ENCODE measurements at regions not wholly inside any gene's neighbourhood (a gene's known extent, or its start where the extent isn't known, plus 50 kb on each side); places are given as distances from the start of the nearest gene placed in this dataset.
A peak's percentile ranks its signal among the peaks of the same experiment; 100 is the strongest.

GRCh38 chr1:184900507-184900906, 73.8 kb downstream of the NIBAN1 start:
- Mint-ChIP-seq H3K4me1 (peaks cover 4% of the 10 kb centered on the region), H3K27ac (no peak overlapping the region), H3K4me3 (no peak overlapping the region), H3K9me3 (peaks cover 3% of the 10 kb centered on the region), H3K27me3 (peaks cover 5% of the 10 kb centered on the region), H3K36me3 (peaks cover 22% of the 10 kb centered on the region)
- POLR2A ChIA-PET = no interaction called here
- DNase-seq (no peak), ATAC-seq (ENCODE audit: low read depth) (no peak)

GRCh38 chr1:184896000-184896399, 78.3 kb downstream of the NIBAN1 start:
- Mint-ChIP-seq H3K4me1 (peaks cover 5% of the 10 kb centered on the region), H3K9me3 (peaks cover 1% of the 10 kb centered on the region), H3K36me3 (peaks cover 25% of the 10 kb centered on the region), H3K4me3 (no peak overlapping the region), H3K27me3 (peaks cover 3% of the 10 kb centered on the region), H3K27ac (no peak overlapping the region)
- no peak for DNase-seq
- ATAC-seq (ENCODE audit: low read depth) = no peak
- POLR2A ChIA-PET = no interaction called here

DNA sequence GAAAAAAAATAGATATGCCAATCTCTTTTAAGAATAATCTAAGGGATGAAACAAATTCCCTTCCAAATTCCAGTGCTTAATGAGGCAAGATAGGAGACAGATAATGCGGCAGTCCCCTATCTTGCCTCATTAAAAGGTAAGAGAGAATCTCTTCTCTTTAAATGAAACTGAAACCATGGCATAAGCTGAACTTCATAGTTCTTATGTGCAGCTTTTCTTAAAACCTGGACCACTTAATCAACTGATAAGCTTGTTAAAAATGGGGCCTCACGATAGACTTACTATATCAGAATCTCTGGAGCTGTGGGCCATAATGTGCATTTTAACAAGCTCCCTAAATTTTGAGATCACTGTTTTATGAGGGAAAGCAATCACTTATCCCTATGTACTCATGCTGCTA, 79.2 kb downstream of the NIBAN1 start:
- peaks cover 24% of the 10 kb centered on the region for H3K36me3 Mint-ChIP-seq
- H3K4me3 Mint-ChIP-seq = no peak overlapping the region
- H3K27me3 Mint-ChIP-seq = no peaks in the 10 kb centered on the region
- peaks cover 11% of the 10 kb centered on the region for H3K4me1 Mint-ChIP-seq
- no peak for ATAC-seq (ENCODE audit: low read depth)
- DNase-seq = no peak
- POLR2A ChIA-PET = no interaction called here
- no peak overlapping the region for H3K27ac Mint-ChIP-seq
- H3K9me3 Mint-ChIP-seq = peaks cover 1% of the 10 kb centered on the region

DNA sequence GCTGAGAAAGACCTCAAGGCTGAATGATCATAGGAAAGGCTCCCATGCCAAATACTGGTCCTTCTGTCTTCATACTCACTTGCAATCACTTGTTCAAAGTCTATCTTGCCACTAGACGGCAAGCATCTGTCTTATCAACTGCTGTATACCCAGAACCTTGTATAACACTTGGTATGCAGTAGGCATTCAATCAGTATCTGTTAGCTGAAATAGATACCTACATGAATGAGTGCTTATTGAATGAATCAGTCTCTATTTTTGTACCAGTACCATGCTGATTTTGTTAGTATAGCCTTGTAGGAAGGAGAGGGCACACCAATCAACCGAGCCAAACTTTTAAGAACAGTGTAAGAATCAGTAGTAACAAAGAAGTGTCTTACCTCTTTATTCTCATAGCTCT, 80.6 kb downstream of the NIBAN1 start:
- Mint-ChIP-seq H3K9me3 (peaks cover 1% of the 10 kb centered on the region), H3K27me3 (no peaks in the 10 kb centered on the region), H3K36me3 (peaks cover 20% of the 10 kb centered on the region), H3K4me3 (no peak overlapping the region), H3K27ac (no peak overlapping the region), H3K4me1 (peaks cover 11% of the 10 kb centered on the region)
- ATAC-seq (ENCODE audit: low read depth) (no peak), DNase-seq (no peak)
- POLR2A ChIA-PET = no interaction called here

GRCh38 chr1:184892116-184892515, 82.2 kb downstream of the NIBAN1 start:
- H3K27me3 Mint-ChIP-seq = no peaks in the 10 kb centered on the region
- H3K36me3 Mint-ChIP-seq = peaks cover 10% of the 10 kb centered on the region
- DNase-seq = no peak
- peaks cover 11% of the 10 kb centered on the region for H3K4me1 Mint-ChIP-seq
- H3K27ac Mint-ChIP-seq = no peak overlapping the region
- peaks cover 1% of the 10 kb centered on the region for H3K9me3 Mint-ChIP-seq
- POLR2A ChIA-PET = no interaction called here
- no peak overlapping the region for H3K4me3 Mint-ChIP-seq
- ATAC-seq (ENCODE audit: low read depth) = peak; percentile 46

DNA sequence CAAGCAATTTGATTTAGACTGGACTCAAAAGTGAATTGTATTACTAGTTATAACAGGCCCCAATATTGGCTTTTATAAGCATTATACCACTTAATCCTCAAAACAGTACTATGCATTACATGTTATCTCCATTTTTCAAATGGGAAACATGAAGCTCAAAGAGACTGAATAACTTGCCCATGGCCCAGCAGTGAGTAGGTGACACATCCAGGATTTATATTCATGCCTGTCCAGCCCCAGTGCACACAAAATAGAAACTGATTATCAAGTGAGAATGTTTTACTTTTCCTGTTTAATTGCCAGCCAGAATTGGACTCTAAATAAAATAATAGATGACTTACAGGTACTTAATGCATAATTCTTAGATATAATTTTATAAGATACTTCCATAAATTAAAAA, 82.9 kb downstream of the NIBAN1 start:
- ATAC-seq (ENCODE audit: low read depth) (no peak), DNase-seq (no peak)
- H3K27me3 Mint-ChIP-seq = no peaks in the 10 kb centered on the region
- peaks cover 11% of the 10 kb centered on the region for H3K4me1 Mint-ChIP-seq
- H3K9me3 Mint-ChIP-seq = no peaks in the 10 kb centered on the region
- H3K4me3 Mint-ChIP-seq = no peak overlapping the region
- POLR2A ChIA-PET = no interaction called here
- H3K27ac Mint-ChIP-seq = no peak overlapping the region
- peaks cover 5% of the 10 kb centered on the region for H3K36me3 Mint-ChIP-seq

- POLR2A ChIA-PET = interaction anchor here (1.6 kb wide), 1 partner anchor 20 kb away, joined by 3 read pairs; no protein-coding TSS in a partner anchor
- DNase-seq (no peak), ATAC-seq (ENCODE audit: low read depth) (peak; percentile 64)
- peaks cover 5% of the 10 kb centered on the region for H3K36me3 Mint-ChIP-seq
- H3K9me3 Mint-ChIP-seq = no peaks in the 10 kb centered on the region
- no peak overlapping the region for H3K4me3 Mint-ChIP-seq
- H3K27ac Mint-ChIP-seq = no peak overlapping the region
- peaks cover 6% of the 10 kb centered on the region for H3K4me1 Mint-ChIP-seq
- H3K27me3 Mint-ChIP-seq = no peaks in the 10 kb centered on the region
Measured at GRCh38 chr1:184890539-184890973, 83.8 kb downstream of the NIBAN1 start.

DNA sequence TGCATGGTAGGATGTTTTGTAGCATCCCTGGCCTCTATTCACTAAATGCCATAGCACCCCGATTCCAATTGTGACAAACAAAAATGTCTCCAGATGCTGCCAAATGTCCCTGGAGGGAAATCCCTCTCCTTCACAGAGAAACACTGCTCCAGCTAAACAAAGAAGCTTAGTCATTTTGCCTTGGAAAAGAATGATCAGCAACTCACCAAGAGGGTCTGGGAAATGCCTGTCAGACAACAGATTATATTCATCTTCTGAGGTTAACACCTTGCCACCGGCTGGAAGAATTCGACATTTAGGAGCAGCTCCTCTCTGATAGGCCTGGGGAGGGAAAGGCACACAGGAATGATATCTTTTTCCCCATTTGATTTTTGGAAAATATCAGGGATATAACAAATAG, 84.4 kb downstream of the NIBAN1 start:
- ATAC-seq (ENCODE audit: low read depth) = no peak
- no peak overlapping the region for H3K4me3 Mint-ChIP-seq

GRCh38 chr1:184889166-184889565, 85.1 kb downstream of the NIBAN1 start:
- POLR2A ChIA-PET = no interaction called here
- no peak for DNase-seq
- H3K4me1 Mint-ChIP-seq = peaks cover 6% of the 10 kb centered on the region
- H3K9me3 Mint-ChIP-seq = no peaks in the 10 kb centered on the region
- ATAC-seq (ENCODE audit: low read depth) = no peak
- H3K36me3 Mint-ChIP-seq = peaks cover 5% of the 10 kb centered on the region
- H3K4me3 Mint-ChIP-seq = no peak overlapping the region
- no peaks in the 10 kb centered on the region for H3K27me3 Mint-ChIP-seq
- no peak overlapping the region for H3K27ac Mint-ChIP-seq

More for the DNA sequence above, 84.4 kb downstream of the NIBAN1 start:
- Mint-ChIP-seq H3K27ac (no peak overlapping the region), H3K27me3 (no peaks in the 10 kb centered on the region), H3K9me3 (no peaks in the 10 kb centered on the region), H3K36me3 (peaks cover 5% of the 10 kb centered on the region), H3K4me1 (peaks cover 6% of the 10 kb centered on the region)
- DNase-seq = no peak
- POLR2A ChIA-PET = interaction anchor here (1.6 kb wide), 1 partner anchor 19 kb away, joined by 3 read pairs; no protein-coding TSS in a partner anchor

DNA sequence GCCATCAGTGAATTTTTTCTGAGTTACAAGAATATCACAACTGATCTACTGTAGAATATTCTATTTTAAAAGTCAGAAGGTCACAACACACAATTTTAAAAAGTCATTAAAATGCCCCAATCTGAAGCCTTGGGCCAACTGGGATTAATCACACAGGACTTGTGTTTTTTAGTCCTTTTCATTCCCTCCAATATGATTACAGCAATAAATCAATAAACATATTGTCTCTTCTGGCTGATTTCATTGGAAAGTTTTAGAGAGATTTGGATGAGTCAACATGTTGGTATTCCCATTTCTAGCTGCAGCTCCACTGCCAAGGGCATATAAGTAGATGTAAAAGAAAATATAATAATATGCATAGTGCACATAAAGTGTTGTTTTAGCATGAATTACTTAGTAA, 85.8 kb downstream of the NIBAN1 start:
- Mint-ChIP-seq H3K27ac (no peak overlapping the region), H3K4me1 (peaks cover 6% of the 10 kb centered on the region), H3K9me3 (no peaks in the 10 kb centered on the region), H3K4me3 (no peak overlapping the region), H3K36me3 (peaks cover 5% of the 10 kb centered on the region), H3K27me3 (no peaks in the 10 kb centered on the region)
- DNase-seq (no peak), ATAC-seq (ENCODE audit: low read depth) (no peak)
- POLR2A ChIA-PET = interaction anchor here (0.6 kb wide), 1 partner anchor 21 kb away, joined by 3 read pairs; no protein-coding TSS in a partner anchor

DNA sequence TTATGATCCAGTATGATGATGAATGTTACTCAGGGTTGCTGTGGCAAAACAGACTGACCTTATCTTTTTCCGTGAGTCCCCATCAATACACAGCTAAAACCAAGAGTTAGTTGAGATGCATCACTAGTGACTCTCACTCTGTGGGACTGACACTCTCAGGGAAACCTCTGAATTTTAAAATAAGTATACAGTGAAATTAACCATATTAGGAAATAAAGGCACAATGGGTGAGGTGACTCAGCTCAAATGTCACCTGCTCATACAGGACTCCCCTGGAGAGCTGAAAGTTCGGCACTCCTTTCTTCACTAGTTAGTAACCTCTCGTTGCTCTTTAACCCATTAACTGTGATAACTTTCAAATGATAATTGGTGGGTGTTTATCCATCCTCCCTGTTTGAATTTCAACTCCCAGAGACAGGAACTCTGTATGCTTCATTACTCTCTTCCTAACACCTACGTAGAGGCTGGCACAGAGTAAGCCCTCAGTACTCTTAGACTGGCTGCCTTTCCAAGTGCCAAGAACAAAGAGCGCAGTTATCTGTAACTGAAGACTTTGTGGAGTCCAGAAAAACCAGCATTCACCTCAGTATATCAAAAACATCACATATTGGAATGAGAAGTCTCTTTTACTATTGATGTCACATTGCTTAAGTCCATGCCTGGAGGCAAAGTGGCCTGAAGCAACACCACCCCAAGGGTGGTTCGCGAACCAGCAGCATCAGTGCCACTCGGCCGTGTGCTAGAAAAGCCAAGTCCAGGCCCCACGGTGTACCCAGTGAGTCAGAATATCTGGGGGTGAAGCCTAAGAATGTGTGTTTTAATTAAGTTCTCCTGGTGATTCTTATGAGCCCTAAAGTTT, 91.1 kb downstream of the NIBAN1 start:
- no peak for DNase-seq
- no peaks in the 10 kb centered on the region for H3K4me1 Mint-ChIP-seq
- POLR2A ChIA-PET = no interaction called here
- peaks cover 24% of the 10 kb centered on the region for H3K36me3 Mint-ChIP-seq
- no peak overlapping the region for H3K4me3 Mint-ChIP-seq
- no peak overlapping the region for H3K27ac Mint-ChIP-seq
- H3K9me3 Mint-ChIP-seq = no peaks in the 10 kb centered on the region
- no peak for ATAC-seq (ENCODE audit: low read depth)
- H3K27me3 Mint-ChIP-seq = no peaks in the 10 kb centered on the region

GRCh38 chr1:184881941-184882913, 92.1 kb downstream of the NIBAN1 start:
- DNase-seq = no peak
- H3K4me1 Mint-ChIP-seq = no peaks in the 10 kb centered on the region
- no peak for ATAC-seq (ENCODE audit: low read depth)
- H3K27ac Mint-ChIP-seq = no peak overlapping the region
- no peaks in the 10 kb centered on the region for H3K9me3 Mint-ChIP-seq
- H3K4me3 Mint-ChIP-seq = no peak overlapping the region
- no peaks in the 10 kb centered on the region for H3K27me3 Mint-ChIP-seq
- POLR2A ChIA-PET = no interaction called here
- peaks cover 22% of the 10 kb centered on the region for H3K36me3 Mint-ChIP-seq

GRCh38 chr1:184879876-184880557, 94.3 kb downstream of the NIBAN1 start:
- H3K4me3 Mint-ChIP-seq = no peak overlapping the region
- H3K4me1 Mint-ChIP-seq = no peaks in the 10 kb centered on the region
- POLR2A ChIA-PET = no interaction called here
- DNase-seq = no peak
- H3K9me3 Mint-ChIP-seq = no peaks in the 10 kb centered on the region
- no peaks in the 10 kb centered on the region for H3K27me3 Mint-ChIP-seq
- ATAC-seq (ENCODE audit: low read depth) = no peak
- H3K27ac Mint-ChIP-seq = no peak overlapping the region
- peaks cover 22% of the 10 kb centered on the region for H3K36me3 Mint-ChIP-seq

Measured in activated naive CD8-positive, alpha-beta T cell treated with anti-CD3 and anti-CD28 coated beads, Interleukin-2, amount 10 ng/mL, durations not matched to agents 7 days and 5 days (primary cell).